GM18867 (cell line): ENCODE measurements at regions not wholly inside any gene's neighbourhood (a gene's known extent, or its start where the extent isn't known, plus 50 kb on each side); places are given as distances from the start of the nearest gene placed in this dataset.

ENCODE experiments used
- ATAC-seq: cut with Tn5 transposase; IDR thresholded peaks from one replicate; pipeline ENCODE4 v1.9.1; 2021; ENCODE audit warnings: mild to moderate bottlenecking, moderate library complexity; ENCODE audit not compliant: unreplicated experiment

DNA sequence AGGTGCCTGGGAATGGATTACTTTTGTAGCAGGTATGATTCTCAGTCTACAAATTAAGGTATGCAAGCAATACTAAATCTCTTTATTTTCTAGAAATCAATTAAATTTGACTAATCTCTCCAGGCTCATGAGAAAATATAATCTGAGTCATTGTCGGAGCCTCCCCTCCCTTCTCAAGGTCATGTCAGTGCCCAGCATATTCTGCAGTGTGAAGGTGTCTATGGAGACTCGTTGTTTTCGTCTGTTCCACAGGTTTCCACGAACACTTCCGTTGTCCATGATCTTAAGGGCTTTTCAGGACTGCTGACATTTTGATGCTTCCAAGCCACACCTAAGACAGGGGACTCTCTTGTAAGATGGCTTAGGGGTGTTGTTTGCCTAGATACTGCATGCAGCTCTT, 56.6 kb upstream of the SCOC start:
- ATAC-seq = no peak

DNA sequence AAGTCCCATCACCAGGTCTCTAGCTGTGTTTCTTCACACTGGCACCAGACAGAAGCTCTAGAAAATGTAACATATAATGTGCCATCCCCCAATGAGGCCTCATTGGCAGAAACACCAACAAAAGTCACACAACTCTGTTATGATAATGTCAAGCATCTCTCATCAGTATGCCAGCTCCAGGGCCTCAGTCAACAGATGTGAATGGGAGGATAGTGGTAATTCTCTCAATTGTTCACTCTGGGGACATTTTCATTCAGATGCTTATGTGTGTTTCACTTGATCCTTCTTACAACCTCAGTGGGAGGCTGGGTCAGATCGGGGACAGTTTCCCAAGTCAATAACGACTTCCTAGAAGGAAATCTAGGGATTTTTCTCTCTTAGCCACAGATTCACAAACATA, 57.5 kb upstream of the SCOC start:
- no peak for ATAC-seq

DNA sequence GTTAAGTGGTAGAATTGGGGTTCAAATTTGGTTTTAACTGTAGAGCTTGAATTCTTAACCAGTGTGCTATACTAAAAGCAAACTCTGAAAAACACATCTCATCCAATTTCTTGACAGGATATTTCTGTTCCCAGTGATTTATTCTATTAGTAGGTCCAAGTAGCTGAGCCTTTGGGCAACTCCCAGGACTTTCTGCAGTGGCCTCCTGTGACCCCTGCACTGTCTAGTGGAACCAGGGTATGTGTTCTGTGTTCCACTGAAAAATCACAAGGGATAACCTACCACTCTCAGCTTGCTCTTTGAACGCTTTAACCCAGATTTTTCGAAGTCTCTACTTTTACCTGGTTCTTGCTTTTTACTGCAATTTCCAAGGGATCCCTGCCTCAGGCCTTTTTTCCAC, 58.0 kb upstream of the SCOC start:
- ATAC-seq = no peak

DNA sequence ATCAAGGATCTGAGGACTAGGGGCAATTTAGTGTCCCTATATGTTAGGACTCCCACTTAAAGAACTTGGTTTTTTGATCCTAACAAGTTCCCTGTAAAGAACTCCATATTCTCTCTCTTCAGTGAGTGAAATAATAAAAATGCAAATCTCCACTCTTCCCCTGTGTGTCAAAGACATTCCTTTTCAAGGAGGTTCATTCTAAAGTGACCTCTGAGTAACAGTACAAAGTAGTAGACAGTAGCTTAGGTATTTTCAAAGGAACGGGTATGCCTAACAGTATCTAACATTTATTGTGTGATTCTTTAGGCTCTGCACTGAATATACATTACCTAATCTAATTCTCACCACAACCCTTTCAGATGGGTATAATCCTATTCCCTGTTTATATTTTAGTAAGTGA, 58.4 kb upstream of the SCOC start:
- ATAC-seq = no peak

DNA sequence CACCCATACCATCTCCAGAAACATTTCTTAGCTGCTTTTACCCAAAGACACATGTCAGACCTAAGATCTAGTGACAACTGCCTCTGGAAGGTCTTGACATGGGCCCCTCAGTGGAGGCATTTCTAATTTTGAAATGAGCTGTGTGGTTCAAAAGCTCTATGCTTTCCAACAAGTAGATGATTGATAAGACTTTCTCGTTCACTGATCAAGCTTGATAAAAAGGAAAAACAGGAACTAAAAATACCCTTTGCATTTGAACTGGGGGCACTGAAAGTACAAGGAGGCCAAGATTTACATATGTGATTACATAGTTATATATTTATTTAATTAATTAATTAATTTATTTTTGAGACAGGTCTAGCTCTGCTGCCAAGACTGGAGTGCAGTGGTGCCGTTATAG, 61.3 kb upstream of the SCOC start:
- ATAC-seq = no peak

DNA sequence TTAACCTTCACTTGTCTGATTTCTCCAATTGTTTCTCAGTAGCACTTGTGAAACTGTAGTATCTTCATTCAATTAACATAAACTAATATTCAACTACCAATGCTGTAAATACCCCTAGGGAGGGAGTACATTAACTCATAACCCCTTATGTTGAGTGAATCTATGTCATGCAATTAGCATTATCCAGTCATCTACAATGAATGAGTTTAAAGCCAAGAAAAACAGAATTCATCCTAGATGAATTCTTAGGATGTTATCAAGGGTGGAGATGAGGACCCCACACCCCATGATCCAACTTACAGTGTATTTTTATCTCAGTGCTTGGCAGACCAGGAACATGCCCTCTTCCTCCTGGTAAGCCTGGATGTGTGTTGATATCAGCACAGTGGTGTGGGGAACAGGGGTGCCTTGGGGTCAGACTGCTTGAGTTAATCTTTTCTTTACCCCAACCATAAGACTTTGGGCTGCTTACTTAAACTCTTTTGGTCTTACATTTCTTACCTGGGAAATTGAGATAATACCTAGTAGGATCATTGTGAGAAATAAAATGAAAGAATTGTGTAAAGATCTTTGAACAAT, 62.1 kb upstream of the SCOC start:
- ATAC-seq = no peak

DNA sequence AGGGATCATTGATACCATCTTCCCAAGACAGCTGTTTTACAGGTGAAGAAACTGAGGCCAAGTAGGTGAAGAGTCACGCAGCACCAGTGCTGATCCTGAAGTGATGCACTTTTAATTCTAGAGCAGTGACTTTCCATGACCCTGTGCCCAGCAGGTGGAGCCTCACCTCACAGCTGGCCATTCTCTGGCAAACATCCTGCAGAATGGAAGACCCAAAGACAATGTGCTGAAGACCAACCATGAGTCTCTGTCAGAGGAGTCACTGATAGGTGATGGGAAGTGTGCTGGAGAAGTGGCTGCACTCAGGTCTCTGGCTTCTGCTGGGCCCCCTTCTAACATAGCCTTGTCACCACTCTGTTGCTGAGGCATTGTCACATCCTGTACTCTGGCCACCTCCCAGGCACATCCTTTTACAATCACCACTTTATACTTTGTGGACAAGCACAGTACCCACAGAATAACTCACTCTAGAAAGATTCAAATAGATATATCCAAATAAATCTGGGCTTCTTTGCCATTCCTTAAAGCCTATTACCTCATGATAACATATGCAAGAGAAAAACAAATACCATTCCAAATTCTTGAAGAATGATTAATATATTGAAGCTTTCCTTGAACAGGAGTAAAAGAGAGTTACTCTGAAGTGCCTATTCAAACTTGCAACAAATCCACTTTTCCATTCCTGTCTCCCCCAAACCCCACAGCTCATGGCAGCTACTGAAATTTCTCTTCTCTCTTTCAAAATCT, 64.1 kb upstream of the SCOC start:
- ATAC-seq = no peak

DNA sequence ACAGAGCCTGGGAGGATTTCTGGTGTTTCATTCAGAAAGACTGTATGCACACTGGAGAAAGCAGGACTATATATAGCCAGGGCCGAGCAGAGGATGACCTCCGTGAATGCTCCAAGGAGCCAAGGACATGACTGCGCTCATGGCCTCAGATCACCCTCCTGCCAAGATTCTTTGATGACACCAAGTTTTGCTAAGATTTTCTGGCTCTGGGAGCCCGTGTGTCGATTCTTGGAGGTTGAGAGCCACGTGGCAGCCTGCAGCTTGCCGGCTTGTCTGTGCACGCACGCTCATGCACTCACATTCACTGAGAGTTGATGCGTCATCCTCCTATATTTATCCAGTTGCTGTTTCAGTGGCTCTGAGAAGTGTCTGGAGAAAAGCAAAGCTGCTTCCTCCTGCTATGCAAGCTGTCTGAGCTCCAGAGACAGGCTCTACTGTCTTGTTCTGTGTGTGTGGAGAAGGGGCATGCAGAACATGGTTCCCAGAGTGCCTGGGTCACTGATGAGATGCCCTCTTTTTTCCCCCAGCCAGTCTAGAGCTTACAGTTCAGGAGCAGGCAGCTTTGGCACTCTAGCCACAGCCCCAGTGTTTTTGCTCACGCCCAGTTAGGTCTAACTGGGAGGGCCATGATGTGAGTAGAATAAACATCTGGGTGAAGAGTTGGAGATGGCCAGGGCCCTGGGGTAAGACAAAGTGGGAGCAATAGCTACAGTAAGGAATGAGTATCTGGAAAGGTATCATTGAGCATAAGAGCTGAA, 64.9 kb upstream of the SCOC start:
- no peak for ATAC-seq

DNA sequence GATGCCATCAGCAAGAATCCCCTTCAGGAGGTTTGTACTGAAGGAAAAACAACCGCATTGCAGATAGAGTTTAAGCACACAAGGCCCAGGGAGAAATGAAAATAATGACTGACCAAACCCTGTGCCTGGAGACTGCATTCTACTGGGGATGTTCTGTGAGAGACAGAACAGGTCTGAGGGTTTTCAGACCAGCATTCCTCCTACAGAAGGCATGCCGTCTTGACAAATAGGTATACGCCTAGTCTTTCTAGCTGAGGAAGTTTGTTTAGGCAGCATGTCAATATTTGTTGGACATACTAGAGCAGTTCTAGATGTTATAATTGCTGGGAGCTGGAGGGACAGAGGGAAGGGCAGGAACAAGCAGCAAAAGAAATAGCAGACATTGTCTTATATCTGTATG, 68.4 kb upstream of the SCOC start:
- no peak for ATAC-seq

DNA sequence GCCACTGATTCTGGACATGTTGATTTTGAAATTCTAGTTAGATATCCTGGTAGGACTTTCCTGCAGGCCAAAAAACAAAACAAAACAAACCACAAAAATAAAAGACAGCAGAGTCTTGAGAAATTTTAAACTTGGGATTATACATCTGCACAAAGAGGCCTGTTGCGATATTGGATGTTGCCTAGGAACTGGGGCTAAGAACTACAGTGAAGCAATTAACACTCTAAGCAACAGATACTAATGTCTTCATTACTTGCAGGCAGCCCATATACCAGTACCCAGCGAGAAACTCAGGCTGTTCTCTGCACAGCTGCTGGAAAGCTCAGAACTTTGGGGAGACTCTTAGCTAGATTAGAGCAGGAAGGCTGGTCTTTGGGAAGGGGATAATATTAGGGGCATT, 69.1 kb upstream of the SCOC start:
- no peak for ATAC-seq

DNA sequence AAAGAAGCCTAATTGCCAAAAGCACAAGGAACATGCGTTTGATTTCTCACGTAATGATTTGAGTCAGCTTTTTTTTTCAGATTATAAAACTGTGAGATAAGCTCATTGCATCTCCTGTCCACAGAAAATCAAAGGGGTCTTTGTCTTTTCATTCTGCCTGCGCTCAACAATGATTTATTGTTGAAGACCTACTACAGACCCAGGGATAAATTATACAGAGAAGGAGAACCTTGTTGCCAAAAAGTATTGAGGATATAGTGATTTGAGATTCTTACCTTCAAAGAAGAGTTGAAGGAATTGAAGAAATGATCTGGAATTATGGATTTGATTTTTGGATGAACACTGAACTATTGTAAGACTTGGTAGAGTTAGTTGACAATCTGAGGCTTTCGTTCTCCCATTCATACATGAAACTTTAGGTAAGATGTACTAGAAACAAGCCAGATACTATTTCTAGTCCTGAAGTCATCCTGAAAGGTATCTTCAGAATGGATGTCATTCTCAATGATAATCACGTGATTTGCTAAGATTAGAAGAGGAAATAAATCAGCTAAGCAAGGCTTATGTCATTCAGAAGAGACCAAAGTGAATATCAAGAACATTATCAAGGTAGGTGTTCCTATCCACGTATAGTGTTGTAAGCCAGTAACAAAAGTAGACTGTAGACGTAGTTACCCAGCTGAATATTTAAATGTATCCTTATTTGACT, 71.1 kb upstream of the SCOC start:
- no peak for ATAC-seq

DNA sequence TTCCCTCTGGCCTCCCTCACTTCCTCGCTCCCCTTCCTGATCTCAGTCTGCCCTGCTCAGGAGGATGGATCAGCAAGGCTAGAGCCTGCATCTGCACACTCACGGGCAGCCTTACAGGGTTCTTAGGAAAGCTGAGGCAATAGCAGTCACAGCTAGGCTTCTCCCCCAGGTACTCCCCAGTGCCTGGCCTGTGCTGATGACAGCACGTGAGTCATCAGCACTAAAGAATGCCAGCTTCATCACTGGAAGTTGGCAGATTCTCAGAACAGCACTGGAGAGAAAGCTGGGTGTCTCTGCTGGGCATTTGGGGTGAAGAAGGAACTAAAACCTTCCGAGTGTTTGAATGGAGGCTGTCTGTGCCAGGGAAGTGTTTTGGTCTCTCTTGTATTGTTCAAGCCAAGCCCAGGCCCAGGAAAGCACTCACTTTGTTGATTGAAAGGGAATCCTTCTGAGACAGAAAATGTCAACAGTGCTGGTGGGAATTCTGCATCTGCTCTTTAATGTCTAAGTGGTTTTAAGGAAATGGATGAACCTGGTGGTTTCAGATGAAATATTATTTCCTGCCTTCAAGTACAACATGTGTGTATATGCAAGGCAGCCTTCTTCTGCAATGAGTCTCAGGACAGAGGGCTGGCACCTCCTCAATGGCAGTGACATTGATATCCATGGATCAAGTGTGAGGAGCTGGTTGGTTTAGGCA, 73.0 kb upstream of the SCOC start:
- no peak for ATAC-seq

DNA sequence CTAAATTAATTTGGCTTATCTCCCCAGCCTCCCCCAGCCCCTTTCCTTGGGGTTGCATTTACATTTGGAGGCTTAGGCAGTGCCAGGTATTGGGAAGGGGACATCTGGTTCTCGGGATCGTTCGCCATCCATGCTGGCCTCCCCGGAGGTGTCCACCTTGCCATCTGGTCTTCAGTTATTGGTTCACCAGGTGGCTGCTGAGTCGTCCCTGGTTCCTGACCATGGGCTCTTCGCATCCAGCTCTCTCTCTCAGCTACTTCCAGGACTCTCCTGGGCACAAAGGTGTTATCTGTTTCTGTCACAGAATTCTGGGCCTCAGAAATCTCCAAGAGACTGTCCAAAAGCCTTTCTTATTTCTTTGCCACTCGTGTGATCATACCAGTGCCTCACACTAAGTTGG, 75.4 kb upstream of the SCOC start:
- no peak for ATAC-seq

DNA sequence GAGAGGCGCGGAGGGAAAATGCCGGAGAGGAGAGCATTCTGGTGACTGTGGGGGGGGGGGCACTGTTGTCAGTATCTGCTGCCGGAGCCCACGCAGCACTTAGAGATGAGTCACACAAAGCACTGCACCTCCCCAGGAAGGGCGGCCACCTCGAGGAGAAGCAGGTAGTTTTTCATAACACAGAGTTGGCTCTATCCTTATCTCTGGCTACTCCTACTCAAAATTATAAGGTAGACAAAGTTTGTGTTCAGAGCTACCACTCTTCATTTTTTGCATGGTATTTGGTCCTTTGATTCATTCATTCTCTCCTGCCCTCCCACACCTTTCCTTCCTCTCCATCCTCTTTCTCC, 76.2 kb upstream of the SCOC start:
- no peak for ATAC-seq

DNA sequence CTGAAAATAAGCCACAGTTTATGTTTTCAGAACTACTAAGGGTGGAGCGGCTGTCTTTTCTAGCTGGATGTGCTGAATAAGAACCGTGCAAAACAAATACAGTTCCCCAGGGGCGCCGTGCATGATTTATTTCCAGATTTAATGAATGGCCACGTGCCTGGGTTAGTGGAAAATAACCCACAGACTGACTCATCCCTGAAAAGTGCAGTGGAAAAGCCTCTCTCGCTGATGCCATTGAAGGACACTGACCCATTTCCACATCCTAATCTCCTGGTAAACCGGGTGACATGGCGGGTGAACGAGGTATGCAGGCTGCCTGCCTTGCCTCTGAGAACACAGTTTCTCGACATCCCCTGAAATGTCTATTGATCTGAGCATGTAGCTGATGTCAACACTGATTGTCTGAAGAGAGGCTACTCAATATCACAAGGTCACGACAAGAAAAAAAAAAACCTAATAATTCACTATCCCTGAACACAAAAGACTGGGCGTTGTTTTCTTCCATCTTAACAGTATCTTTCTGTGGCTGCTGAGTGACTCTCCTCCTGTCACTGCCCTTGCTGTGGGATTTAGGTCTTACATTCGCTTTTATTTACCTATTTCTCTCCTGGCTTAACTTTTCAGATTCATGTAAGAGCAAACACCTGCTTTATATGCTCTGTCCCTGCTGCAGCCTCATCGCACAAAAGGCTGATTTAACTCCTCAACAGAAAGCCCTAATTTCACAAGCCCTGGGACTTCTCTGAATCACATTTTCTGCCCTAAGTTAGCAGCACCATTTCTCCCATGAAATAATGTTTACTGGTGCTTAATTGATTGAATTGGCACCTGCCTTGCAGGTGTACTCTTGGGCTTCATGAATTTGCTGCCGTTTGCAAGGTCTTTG, 76.9 kb upstream of the SCOC start:
- no peak for ATAC-seq

DNA sequence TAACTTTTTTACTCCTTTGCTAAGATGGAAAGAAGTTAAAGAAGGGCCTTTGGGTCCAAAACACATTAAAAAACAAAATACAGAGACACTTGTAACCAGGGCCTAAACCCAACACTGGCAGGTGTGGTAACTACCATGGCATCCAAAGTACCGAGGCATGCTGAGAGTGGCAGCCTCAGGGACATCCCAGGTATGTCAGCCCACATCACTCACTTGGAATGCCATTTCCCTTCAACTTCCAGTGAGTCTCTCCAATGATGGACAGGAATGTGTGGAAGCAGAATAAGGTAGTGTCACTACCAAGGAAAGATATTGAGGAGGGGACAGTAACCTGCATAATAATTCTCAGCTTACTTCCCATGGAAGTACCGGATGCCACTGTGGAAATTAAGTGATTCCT, 79.5 kb upstream of the SCOC start:
- no peak for ATAC-seq

DNA sequence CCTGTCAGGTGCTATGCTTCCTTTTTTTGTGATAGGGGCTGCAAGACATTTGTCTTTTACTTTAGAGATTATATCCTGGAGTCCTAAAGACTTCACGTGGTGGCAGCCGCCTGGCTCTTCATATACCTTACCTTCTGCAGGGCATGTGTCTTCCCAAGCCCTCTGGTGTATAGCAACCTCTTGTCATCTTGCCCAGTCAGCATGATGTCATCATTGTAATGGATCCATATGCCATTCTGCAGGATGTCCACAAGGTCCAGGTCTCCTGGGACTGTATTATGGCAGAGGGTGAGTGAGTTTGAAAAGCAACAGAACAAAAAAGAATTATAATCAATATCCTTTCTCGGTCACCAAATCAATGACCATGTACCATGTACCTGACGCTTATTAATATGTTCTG, 82.2 kb upstream of the SCOC start:
- no peak for ATAC-seq

DNA sequence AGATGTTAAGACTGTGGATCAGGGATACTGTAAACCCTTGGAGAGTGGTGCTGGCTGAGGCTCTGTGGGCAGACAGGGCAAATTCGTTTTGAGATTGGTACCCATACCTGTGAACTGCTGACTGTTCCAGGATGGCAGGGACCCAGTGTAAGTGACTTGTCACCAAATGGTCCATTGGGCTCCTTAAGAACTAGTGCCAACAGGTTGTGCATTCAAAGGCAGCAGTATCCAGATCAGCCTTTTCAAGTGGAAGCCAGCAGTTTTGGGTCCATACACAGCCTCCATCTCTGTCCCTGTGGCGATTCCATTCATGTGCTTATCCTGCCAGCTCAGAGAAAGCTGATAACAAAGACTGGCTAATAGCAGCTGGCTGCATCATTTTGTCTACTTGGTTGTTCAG, 84.0 kb upstream of the SCOC start:
- ATAC-seq = no peak

DNA sequence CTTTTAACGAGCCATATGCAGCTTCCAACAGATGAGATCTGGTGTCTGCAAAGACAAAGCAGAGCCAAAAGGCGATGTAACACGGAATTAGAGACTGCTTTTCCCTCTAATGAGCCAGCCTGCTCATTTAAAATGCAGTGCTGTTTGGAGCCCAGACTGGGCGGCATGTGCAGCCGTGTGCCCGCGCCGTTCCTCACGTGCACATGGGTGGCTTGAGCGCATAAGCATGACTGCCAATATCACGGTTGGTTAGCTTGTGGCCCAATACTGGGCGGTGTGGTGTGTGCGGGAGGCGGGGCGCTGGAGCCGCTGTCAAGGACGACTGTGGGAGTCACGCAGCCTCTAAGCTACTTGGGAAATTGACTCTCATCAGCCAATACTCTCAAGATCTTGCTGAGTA, 87.0 kb upstream of the SCOC start:
- no peak for ATAC-seq

DNA sequence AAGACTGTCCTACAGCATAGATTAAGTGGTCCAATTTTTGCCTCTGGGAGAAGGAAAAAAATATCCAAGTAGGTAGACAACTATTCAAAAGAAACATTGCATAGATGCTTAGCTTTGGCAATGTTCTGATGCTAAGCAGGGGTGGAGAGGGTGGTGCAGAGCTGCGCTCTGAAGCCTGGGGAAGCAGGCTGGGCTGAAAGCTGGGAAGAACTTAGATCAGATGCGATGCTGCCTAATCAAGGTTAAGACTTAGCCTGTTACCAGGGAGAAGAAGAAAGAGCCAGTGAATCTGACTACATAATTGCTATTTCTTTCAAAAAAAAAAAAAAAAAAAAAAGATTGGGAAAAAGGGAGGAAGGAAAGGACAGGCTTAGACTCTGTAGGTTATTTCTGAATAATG, 89.0 kb upstream of the SCOC start:
- ATAC-seq = no peak
